ENCODE measurements at regions not wholly inside any gene's neighbourhood (a gene's known extent, or its start where the extent isn't known, plus 50 kb on each side); places are given as distances from the start of the nearest gene placed in this dataset.

GRCh38 chr11:11020747-11021149, 162.9 kb upstream of the ZBED5 start:
- no peaks in the 10 kb centered on the region for H3K36me3 ChIP-seq (ENCODE audit: insufficient read depth, low read length)
- no peaks in the 10 kb centered on the region for H3K4me1 ChIP-seq (ENCODE audit: insufficient read depth, low read length)
- no peak overlapping the region for H2AFZ ChIP-seq (ENCODE audit: low read depth, low read length)
- no peak overlapping the region for H3K4me2 ChIP-seq (ENCODE audit: low read length)
- H3K27ac ChIP-seq (ENCODE audit: low read depth, low read length), result no peak overlapping the region
- no peaks in the 10 kb centered on the region for H4K20me1 ChIP-seq (ENCODE audit: insufficient read depth, low read length)
- no peak overlapping the region for H3K27ac Mint-ChIP-seq (ENCODE audit: unreplicated experiment)
- no peaks in the 10 kb centered on the region for H3K36me3 Mint-ChIP-seq (ENCODE audit: low read depth, unreplicated experiment)
- no peak for FAIRE-seq
- H3K27me3 ChIP-seq (ENCODE audit: insufficient read depth, low read length), result no peaks in the 10 kb centered on the region
- no peaks in the 10 kb centered on the region for H3K79me2 ChIP-seq (ENCODE audit: insufficient read depth, low read length)
- H3K4me3 ChIP-seq (ENCODE audit: insufficient read depth, low read depth, low read length), result no peak overlapping the region
- H3K9me3 Mint-ChIP-seq (ENCODE audit: unreplicated experiment), result no peaks in the 10 kb centered on the region
- no peak overlapping the region for H3K9ac ChIP-seq (ENCODE audit: low read length)
- TF ChIP-seq CTCF (IDR thresholded peaks at IDR 0.05; ENCODE audit: insufficient read depth, low read depth, low read length) (no peak), EZH2 (IDR thresholded peaks at IDR 0.05; ENCODE audit: insufficient read depth, low read length) (no peak)
- DNase-seq (ENCODE audit: low read depth), result peak; percentile 10
- H3K4me3 Mint-ChIP-seq (ENCODE audit: unreplicated experiment), result no peak overlapping the region
- peaks cover 15% of the 10 kb centered on the region for H3K27me3 Mint-ChIP-seq (ENCODE audit: low read depth, unreplicated experiment)
- no peaks in the 10 kb centered on the region for H3K9me3 ChIP-seq (ENCODE audit: insufficient read depth, low read depth, low read length)
- H3K4me1 Mint-ChIP-seq (ENCODE audit: low read depth, unreplicated experiment), result peaks cover 3% of the 10 kb centered on the region

GRCh38 chr11:11020219-11020726, 162.4 kb upstream of the ZBED5 start:
- no peak overlapping the region for H2AFZ ChIP-seq (ENCODE audit: low read depth, low read length)
- H3K27me3 Mint-ChIP-seq (ENCODE audit: low read depth, unreplicated experiment), result peaks cover 15% of the 10 kb centered on the region

More at GRCh38 chr11:11020219-11020726, 162.4 kb upstream of the ZBED5 start:
- no peaks in the 10 kb centered on the region for H3K9me3 ChIP-seq (ENCODE audit: insufficient read depth, low read depth, low read length)
- Mint-ChIP-seq H3K27ac (ENCODE audit: unreplicated experiment) (no peak overlapping the region), H3K9me3 (ENCODE audit: unreplicated experiment) (no peaks in the 10 kb centered on the region), H3K4me1 (ENCODE audit: low read depth, unreplicated experiment) (peaks cover 3% of the 10 kb centered on the region), H3K36me3 (ENCODE audit: low read depth, unreplicated experiment) (no peaks in the 10 kb centered on the region), H3K4me3 (ENCODE audit: unreplicated experiment) (no peak overlapping the region)
- no peak for TF ChIP-seq EZH2 (IDR thresholded peaks at IDR 0.05; ENCODE audit: insufficient read depth, low read length)
- TF ChIP-seq CTCF (IDR thresholded peaks at IDR 0.05; ENCODE audit: insufficient read depth, low read depth, low read length), result no peak
- H3K79me2 ChIP-seq (ENCODE audit: insufficient read depth, low read length), result no peaks in the 10 kb centered on the region
- no peak overlapping the region for H3K27ac ChIP-seq (ENCODE audit: low read depth, low read length)
- no peak overlapping the region for H3K4me2 ChIP-seq (ENCODE audit: low read length)
- H3K27me3 ChIP-seq (ENCODE audit: insufficient read depth, low read length), result no peaks in the 10 kb centered on the region
- no peaks in the 10 kb centered on the region for H3K36me3 ChIP-seq (ENCODE audit: insufficient read depth, low read length)
- H4K20me1 ChIP-seq (ENCODE audit: insufficient read depth, low read length), result no peaks in the 10 kb centered on the region
- DNase-seq (ENCODE audit: low read depth) (no peak), FAIRE-seq (no peak)
- no peak overlapping the region for H3K4me3 ChIP-seq (ENCODE audit: insufficient read depth, low read depth, low read length)
- no peak overlapping the region for H3K9ac ChIP-seq (ENCODE audit: low read length)
- H3K4me1 ChIP-seq (ENCODE audit: insufficient read depth, low read length), result no peaks in the 10 kb centered on the region
